ENCODE measurements at regions not wholly inside any gene's neighbourhood (a gene's known extent, or its start where the extent isn't known, plus 50 kb on each side); places are given as distances from the start of the nearest gene placed in this dataset.

GRCh38 chr3:24674261-24674660 lies 179.6 kb upstream of the THRB start:
- Histone ChIP-seq H3K9ac (ENCODE audit: extremely low read depth, low read length, poor library complexity, severe bottlenecking) (no peak overlapping the region), H3K4me3 (ENCODE audit: low read length) (no peak overlapping the region), H3K4me1 (ENCODE audit: control insufficient read depth, insufficient read depth, low read length) (no peaks in the 10 kb centered on the region), H3K27me3 (ENCODE audit: control insufficient read depth, insufficient read depth, low read length, poor library complexity, severe bottlenecking) (no peaks in the 10 kb centered on the region), H3K36me3 (ENCODE audit: control insufficient read depth, insufficient read depth, low read length) (no peaks in the 10 kb centered on the region), H3K9me3 (ENCODE audit: control insufficient read depth, low read length) (no peaks in the 10 kb centered on the region), H3K27ac (ENCODE audit: low read depth, low read length) (no peak overlapping the region)
- Mint-ChIP-seq H3K4me3 (no peak overlapping the region), H3K27ac (no peak overlapping the region), H3K9me3 (no peaks in the 10 kb centered on the region), H3K36me3 (ENCODE audit: low read depth) (no peaks in the 10 kb centered on the region), H3K4me1 (no peaks in the 10 kb centered on the region), H3K27me3 (ENCODE audit: insufficient read depth) (peaks cover 4% of the 10 kb centered on the region)
- peak; percentile 49 for DNase-seq
- WGBS, 2 experiments (ENCODE audit: insufficient coverage in 1 of 2, insufficient read length in 1 of 2), result 100% methylated on average over 1 to 2 of the region's 2 CpGs
- TF ChIP-seq CTCF (conservative IDR thresholded peaks at IDR 0.05), result no peak

- no peaks in the 10 kb centered on the region for H3K9me3 ChIP-seq (ENCODE audit: control insufficient read depth, low read length)
- no peaks in the 10 kb centered on the region for H3K9me3 Mint-ChIP-seq
- H3K27me3 Mint-ChIP-seq (ENCODE audit: insufficient read depth), result peaks cover 4% of the 10 kb centered on the region
- no peak overlapping the region for H3K9ac ChIP-seq (ENCODE audit: extremely low read depth, low read length, poor library complexity, severe bottlenecking)
- no peak overlapping the region for H3K27ac Mint-ChIP-seq
- no peaks in the 10 kb centered on the region for H3K4me1 Mint-ChIP-seq
- H3K27me3 ChIP-seq (ENCODE audit: control insufficient read depth, insufficient read depth, low read length, poor library complexity, severe bottlenecking), result no peaks in the 10 kb centered on the region
- no peak for DNase-seq
- H3K4me3 Mint-ChIP-seq, result no peak overlapping the region
- no peak for TF ChIP-seq CTCF (conservative IDR thresholded peaks at IDR 0.05)
- H3K4me3 ChIP-seq (ENCODE audit: low read length), result no peak overlapping the region
- WGBS, 2 experiments (ENCODE audit: insufficient coverage in 1 of 2, insufficient read length in 1 of 2), result 74 to 92% methylated on average over 2 of the region's 2 CpGs
- no peaks in the 10 kb centered on the region for H3K36me3 ChIP-seq (ENCODE audit: control insufficient read depth, insufficient read depth, low read length)
- no peaks in the 10 kb centered on the region for H3K4me1 ChIP-seq (ENCODE audit: control insufficient read depth, insufficient read depth, low read length)
- H3K36me3 Mint-ChIP-seq (ENCODE audit: low read depth), result no peaks in the 10 kb centered on the region
- no peak overlapping the region for H3K27ac ChIP-seq (ENCODE audit: low read depth, low read length)
These were observed 183.4 kb upstream of the THRB start for GRCh38 chr3:24678021-24678420.

- no peak overlapping the region for H3K4me3 Mint-ChIP-seq
- no peak overlapping the region for H3K4me3 ChIP-seq (ENCODE audit: low read length)
- H3K9me3 ChIP-seq (ENCODE audit: control insufficient read depth, low read length), result no peaks in the 10 kb centered on the region
- no peak overlapping the region for H3K9ac ChIP-seq (ENCODE audit: extremely low read depth, low read length, poor library complexity, severe bottlenecking)
- no peaks in the 10 kb centered on the region for H3K9me3 Mint-ChIP-seq
- H3K27ac ChIP-seq (ENCODE audit: low read depth, low read length), result no peak overlapping the region
- H3K4me1 ChIP-seq (ENCODE audit: control insufficient read depth, insufficient read depth, low read length), result no peaks in the 10 kb centered on the region
- no peaks in the 10 kb centered on the region for H3K27me3 ChIP-seq (ENCODE audit: control insufficient read depth, insufficient read depth, low read length, poor library complexity, severe bottlenecking)
- peaks cover 4% of the 10 kb centered on the region for H3K27me3 Mint-ChIP-seq (ENCODE audit: insufficient read depth)
- H3K4me1 Mint-ChIP-seq, result no peaks in the 10 kb centered on the region
- H3K36me3 Mint-ChIP-seq (ENCODE audit: low read depth), result no peaks in the 10 kb centered on the region
- DNase-seq, result no peak
- WGBS, 2 experiments (ENCODE audit: insufficient coverage in 1 of 2, insufficient read length in 1 of 2), result 87 to 97% methylated on average over 5 to 7 of the region's 7 CpGs
- no peak overlapping the region for H3K27ac Mint-ChIP-seq
- no peaks in the 10 kb centered on the region for H3K36me3 ChIP-seq (ENCODE audit: control insufficient read depth, insufficient read depth, low read length)
- no peak for TF ChIP-seq CTCF (conservative IDR thresholded peaks at IDR 0.05)
These were observed 183.8 kb upstream of the THRB start for GRCh38 chr3:24678421-24678865.

Measured in endodermal cell (in vitro differentiated cells).